Erythroblast (primary cell): ENCODE measurements at regions not wholly inside any gene's neighbourhood (a gene's known extent, or its start where the extent isn't known, plus 50 kb on each side); places are given as distances from the start of the nearest gene placed in this dataset.

Experiments
- GATA1 ChIP-seq: IDR thresholded peaks from 2 replicates; pipeline ENCODE4 v1.6.1; 2011; ENCODE audit warnings: low read depth, mild to moderate bottlenecking, control low read depth, low read length, moderate library complexity
- POLR2A ChIP-seq: IDR thresholded peaks from 2 replicates; pipeline ENCODE4 v1.6.1; 2011; ENCODE audit warnings: mild to moderate bottlenecking, low read length

- TF ChIP-seq POLR2A (no peak), GATA1 (no peak)
Measured at GRCh38 chrX:38871129-38872029, 70.1 kb downstream of the MID1IP1 start.
